NB4 (cell line): ENCODE measurements at regions not wholly inside any gene's neighbourhood (a gene's known extent, or its start where the extent isn't known, plus 50 kb on each side); places are given as distances from the start of the nearest gene placed in this dataset.

Source experiments
- CTCF ChIP-seq: IDR thresholded peaks from one replicate; pipeline ENCODE4 v1.5.1; 2012; ENCODE audit warnings: low read depth, low read length
- MAX ChIP-seq: IDR thresholded peaks from 2 replicates; pipeline ENCODE4 v1.6.1; 2011; ENCODE audit warnings: low read depth, low read length
- POLR2A ChIP-seq: IDR thresholded peaks from 2 replicates; pipeline ENCODE4 v1.6.1; 2011; ENCODE audit warnings: mild to moderate bottlenecking; ENCODE audit not compliant: insufficient read length; ENCODE audit errors: extremely low read depth

- TF ChIP-seq CTCF (no peak), POLR2A (no peak), MAX (no peak)
Observed at GRCh38 chr17:77510133-77510796, 369.5 kb downstream of the SEC14L1 start.
